ENCODE measurements at regions not wholly inside any gene's neighbourhood (a gene's known extent, or its start where the extent isn't known, plus 50 kb on each side); places are given as distances from the start of the nearest gene placed in this dataset.

DNA sequence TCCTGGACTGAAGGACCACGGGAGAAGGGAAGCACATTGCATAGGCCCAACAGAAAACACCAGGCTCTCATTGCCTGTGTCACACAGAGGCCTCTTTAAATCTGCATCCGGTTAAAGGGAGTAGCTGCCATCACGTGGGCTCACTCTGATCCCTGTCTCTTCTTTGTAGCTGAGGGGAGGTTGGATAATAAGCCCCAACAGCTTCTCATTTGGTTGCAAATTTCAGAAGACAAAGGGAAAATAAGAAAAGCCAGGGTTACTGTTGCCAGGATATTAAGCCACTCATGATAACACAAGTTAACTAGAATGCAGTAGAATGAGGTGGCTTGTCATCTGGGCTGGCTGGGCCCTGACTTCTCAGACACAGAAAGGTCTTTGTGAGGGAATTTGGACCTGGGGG lies 325.1 kb upstream of the ERCC4 start:
- H3K18ac ChIP-seq (ENCODE audit: insufficient read length, low read depth, low read length), result peak overlapping the region; percentile 92
- peak overlapping the region; percentile 90; the same call in 1 of the 2 replicates for H3K14ac ChIP-seq (ENCODE audit: insufficient read depth, low read length)
- Mint-ChIP-seq H3K4me3 (peak overlapping the region in 1 of 2 experiments; percentile 56; a peak in 2 of 5 replicates), H3K4me1 (peaks cover 22 to 24% of the 10 kb centered on the region in 2 experiments), H3K9me3 (no peaks in the 10 kb centered on the region; a peak in 1 of 5 replicates), H3K27me3 (ENCODE audit: low read depth) (no peaks in the 10 kb centered on the region; the same call in 1 of the 2 replicates), H3K36me3 (ENCODE audit: insufficient read depth in 1 of 3, low read depth in 3 of 3) (peaks cover 0 to 6% (median 0%) of the 10 kb centered on the region in 3 experiments; a peak in 4 of 7 replicates), H3K27ac (peak overlapping the region; percentile 98 to 99 (median 98))
- peaks cover 5% of the 10 kb centered on the region; the same call in 1 of the 2 replicates for H3K4me1 ChIP-seq (ENCODE audit: insufficient read depth, low read length)
- no peak overlapping the region; the same call in 1 of the 2 replicates for H3K4ac ChIP-seq (ENCODE audit: low read depth, low read length)
- H3K56ac ChIP-seq (ENCODE audit: insufficient read length, low read depth, low read length), result no peak overlapping the region
- H3K23me2 ChIP-seq (ENCODE audit: insufficient read length, low read depth, low read length, poor library complexity, severe bottlenecking), result no peaks in the 10 kb centered on the region
- no peaks in the 10 kb centered on the region for H3K27me3 ChIP-seq (ENCODE audit: insufficient read depth, low read length)
- no peak overlapping the region for H4K91ac ChIP-seq (ENCODE audit: insufficient read length, low read depth, low read length)
- H3K9ac ChIP-seq (ENCODE audit: extremely low read depth, insufficient read length, low read length), result no peak overlapping the region
- H3T11ph ChIP-seq (ENCODE audit: low read length), result no peak overlapping the region
- H2BK5ac ChIP-seq (ENCODE audit: insufficient read length, low read length), result no peak overlapping the region
- H3K79me1 ChIP-seq (ENCODE audit: insufficient read depth, low read depth, low read length, poor library complexity, severe bottlenecking), result no peaks in the 10 kb centered on the region
- H2AK5ac ChIP-seq (ENCODE audit: insufficient read length, low read length), result no peak overlapping the region
- DNase-seq, result peak; percentile 71
- H4K5ac ChIP-seq (ENCODE audit: insufficient read length, low read depth, low read length), result no peak overlapping the region
- H3K9me3 ChIP-seq (ENCODE audit: control insufficient read depth, low read depth, low read length), result no peaks in the 10 kb centered on the region
- WGBS (ENCODE audit: extremely low coverage, insufficient read length, low lambda C conversion rate), result no CpG with 5 or more reads among the region's 3 CpGs
- no peak overlapping the region for H3K23ac ChIP-seq (ENCODE audit: insufficient read length, low read depth, low read length)
- no peak overlapping the region for H2BK12ac ChIP-seq (ENCODE audit: insufficient read length, low read depth, low read length)
- peak overlapping the region; percentile 74 for H3K27ac ChIP-seq (ENCODE audit: insufficient read length, low read depth, low read length)
- H4K8ac ChIP-seq (replicated peaks; ENCODE audit: insufficient read length, low read depth, low read length), result no peak overlapping the region
- H2AFZ ChIP-seq (ENCODE audit: low read length), result no peak overlapping the region
- peak overlapping the region; percentile 63 for H2BK120ac ChIP-seq (ENCODE audit: low read depth, low read length, poor library complexity, severe bottlenecking)
- H2BK20ac ChIP-seq (ENCODE audit: low read depth, low read length, poor library complexity, severe bottlenecking), result no peak overlapping the region
- no peaks in the 10 kb centered on the region for H4K20me1 ChIP-seq (ENCODE audit: control insufficient read depth, insufficient read depth, insufficient read length)
- no peak overlapping the region for H3K4me2 ChIP-seq (ENCODE audit: insufficient read depth, insufficient read length, low read length)
- TF ChIP-seq, protein P1, sequence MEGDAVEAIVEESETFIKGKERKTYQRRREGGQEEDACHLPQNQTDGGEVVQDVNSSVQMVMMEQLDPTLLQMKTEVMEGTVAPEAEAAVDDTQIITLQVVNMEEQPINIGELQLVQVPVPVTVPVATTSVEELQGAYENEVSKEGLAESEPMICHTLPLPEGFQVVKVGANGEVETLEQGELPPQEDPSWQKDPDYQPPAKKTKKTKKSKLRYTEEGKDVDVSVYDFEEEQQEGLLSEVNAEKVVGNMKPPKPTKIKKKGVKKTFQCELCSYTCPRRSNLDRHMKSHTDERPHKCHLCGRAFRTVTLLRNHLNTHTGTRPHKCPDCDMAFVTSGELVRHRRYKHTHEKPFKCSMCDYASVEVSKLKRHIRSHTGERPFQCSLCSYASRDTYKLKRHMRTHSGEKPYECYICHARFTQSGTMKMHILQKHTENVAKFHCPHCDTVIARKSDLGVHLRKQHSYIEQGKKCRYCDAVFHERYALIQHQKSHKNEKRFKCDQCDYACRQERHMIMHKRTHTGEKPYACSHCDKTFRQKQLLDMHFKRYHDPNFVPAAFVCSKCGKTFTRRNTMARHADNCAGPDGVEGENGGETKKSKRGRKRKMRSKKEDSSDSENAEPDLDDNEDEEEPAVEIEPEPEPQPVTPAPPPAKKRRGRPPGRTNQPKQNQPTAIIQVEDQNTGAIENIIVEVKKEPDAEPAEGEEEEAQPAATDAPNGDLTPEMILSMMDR (conservative IDR thresholded peaks at IDR 0.05), result no peak
- no peak overlapping the region for H2BK15ac ChIP-seq (ENCODE audit: low read depth, low read length)
- no peaks in the 10 kb centered on the region for H3K79me2 ChIP-seq (ENCODE audit: insufficient read depth, low read length)
